Gastroesophageal sphincter (tissue), 3 donors: ENCODE measurements at regions not wholly inside any gene's neighbourhood (a gene's known extent, or its start where the extent isn't known, plus 50 kb on each side); places are given as distances from the start of the nearest gene placed in this dataset.

Source experiments
- CTCF ChIP-seq, 4 experiments: fragments of 200-600 bp in 2 of 4; fragments of 450-650 bp in 2 of 4; sonication (generic) in 1 of 4; IDR thresholded peaks; one replicate each; pipeline ENCODE4 v1.5.1; 2017 to 2019; ENCODE audit warnings: antibody characterized with exemption in 4 of 4, mild to moderate bottlenecking in 2 of 4, moderate library complexity in 2 of 4
- EP300 ChIP-seq: sonication (generic); formaldehyde crosslinking; IDR thresholded peaks from one replicate; pipeline ENCODE4 v1.6.1; 2017; ENCODE audit warnings: antibody characterized with exemption, mild to moderate bottlenecking
- POLR2AphosphoS5 ChIP-seq: sonication (generic); formaldehyde crosslinking; IDR thresholded peaks from one replicate; pipeline ENCODE4 v1.6.1; 2017; ENCODE audit warnings: antibody characterized with exemption

- TF ChIP-seq EP300 (no peak), CTCF (IDR thresholded peaks at IDR 0.05) (no peak), POLR2AphosphoS5 (no peak)
These were observed 239.8 kb upstream of the FAR2 start for GRCh38 chr12:28909291-28909690.
